ENCODE measurements at regions not wholly inside any gene's neighbourhood (a gene's known extent, or its start where the extent isn't known, plus 50 kb on each side); places are given as distances from the start of the nearest gene placed in this dataset.

DNA sequence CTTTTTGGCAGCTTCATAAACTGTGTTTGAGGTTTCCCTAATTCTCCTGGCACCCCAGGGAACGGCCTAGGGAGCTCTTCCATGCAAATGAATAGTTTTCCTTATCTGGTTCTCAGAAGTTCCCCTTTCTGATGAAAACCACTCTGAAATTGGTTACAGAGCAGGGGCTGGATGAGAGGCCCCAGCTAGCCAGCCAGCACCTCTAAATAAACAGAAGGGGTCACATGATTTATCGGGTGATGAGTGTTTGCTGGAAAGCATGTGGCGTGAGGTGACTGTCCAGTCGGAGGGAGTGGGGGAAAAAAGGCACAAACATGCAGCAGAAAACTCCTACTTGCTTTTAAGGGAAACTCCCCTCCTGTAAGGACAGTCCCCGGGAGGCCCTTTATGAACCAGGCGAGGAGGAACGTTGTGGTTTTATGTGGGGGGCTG lies 261.2 kb upstream of the ANKRD55 start:
- in situ Hi-C loops (cut with HindIII; ENCODE audit: low sequenced_read_pairs), result no loop called here

DNA sequence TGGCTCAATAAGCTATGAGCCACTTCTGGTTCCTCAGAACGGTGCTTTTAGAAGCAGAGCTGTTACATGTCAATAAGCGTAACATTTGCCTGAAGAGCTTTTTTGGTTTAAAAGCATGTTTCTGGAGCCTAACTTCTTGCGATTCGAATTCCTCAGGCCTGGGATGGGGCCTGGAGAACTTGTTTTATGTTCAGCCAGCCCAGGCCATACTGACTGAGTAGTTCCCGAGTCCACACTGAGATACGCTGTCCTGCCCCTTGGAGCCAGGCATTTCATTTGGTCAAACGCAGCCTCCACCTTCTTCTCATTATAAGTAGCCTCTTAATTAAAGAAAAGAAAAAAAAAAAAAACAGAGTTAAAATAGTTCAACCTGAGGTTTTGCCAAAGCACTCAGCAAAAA lies 260.6 kb upstream of the ANKRD55 start:
- in situ Hi-C loops (cut with HindIII; ENCODE audit: low sequenced_read_pairs), result no loop called here

DNA sequence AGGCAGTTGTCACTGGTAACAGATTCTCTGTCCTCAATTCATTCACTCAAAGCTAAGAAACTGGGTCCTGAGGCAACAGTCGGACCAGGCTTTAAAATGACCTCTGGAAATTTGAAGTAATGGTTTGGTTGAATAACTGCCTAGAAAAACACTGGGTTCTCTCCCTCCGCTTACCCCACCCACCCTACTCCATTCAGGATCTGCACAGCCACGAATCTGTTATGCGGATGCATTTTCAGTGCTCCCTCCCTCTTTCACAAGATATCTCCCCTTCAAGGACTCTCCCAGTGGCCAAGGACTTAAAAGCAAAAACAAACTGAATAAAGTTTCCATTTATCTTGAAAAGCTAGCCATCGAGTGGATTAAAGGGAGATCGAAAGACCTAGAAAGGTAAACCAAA lies 260.2 kb upstream of the ANKRD55 start:
- in situ Hi-C loops (cut with HindIII; ENCODE audit: low sequenced_read_pairs), result no loop called here

DNA sequence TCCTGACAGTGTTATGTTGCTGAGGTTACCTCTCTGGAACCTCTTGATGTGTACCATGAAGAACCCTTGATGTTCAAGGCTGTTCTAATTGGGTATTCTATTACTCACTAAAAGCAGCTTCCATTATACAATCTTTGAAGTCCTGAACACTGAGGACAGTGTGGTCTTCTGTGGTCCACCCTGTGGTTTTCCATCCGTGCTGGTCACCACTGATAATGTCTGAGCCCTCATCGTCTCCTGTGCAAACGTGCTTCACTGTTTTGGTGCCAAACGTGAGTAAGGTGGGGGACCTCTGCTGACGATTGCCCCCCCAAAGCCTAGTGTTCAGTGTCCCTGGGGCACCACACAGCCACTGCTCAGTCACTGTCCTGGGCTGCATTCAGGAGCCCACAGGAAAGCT lies 259.7 kb upstream of the ANKRD55 start:
- in situ Hi-C loops (cut with HindIII; ENCODE audit: low sequenced_read_pairs), result no loop called here

DNA sequence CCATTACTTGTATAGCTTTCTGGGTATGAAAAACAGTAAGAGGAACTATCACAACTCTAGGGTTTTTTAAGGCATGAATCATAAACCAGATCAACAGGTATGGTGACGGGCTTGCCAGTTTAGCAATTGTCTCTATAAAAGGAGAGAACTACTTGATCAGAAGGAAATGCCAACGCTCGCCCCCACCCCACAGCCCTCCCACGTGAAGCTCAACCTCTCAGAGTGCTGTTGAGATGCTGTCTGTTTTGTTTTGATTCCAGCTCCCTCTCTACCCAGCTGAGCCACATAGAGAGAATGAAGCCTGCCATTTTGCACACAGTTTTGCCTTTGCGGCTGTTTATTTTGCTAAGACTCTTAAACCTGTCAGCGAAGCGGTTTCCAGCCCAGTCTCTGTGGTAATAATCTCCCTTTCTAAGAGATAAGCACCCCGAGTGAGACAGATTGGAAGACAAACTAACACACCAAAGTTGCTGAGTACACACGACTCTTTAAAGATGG lies 257.9 kb upstream of the ANKRD55 start:
- in situ Hi-C loops (cut with HindIII; ENCODE audit: low sequenced_read_pairs), result no loop called here

DNA sequence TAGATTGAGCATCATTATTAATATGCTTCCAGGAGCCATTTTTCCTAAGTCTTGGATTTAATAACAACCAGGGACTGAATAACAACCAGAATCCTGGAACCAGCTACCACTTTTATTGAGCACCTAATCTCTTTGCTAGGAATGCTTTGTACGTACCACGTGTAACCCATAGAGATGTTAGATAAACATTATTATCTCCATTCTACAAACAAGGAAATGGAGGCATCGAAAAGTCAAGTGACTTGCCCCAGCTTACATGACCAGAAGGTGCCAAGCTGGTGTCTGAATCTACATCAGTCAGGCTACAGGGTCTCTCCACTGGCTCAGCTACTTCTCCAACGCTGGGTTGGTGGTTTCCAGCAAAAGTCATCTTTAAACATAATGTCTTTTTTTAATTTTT lies 256.1 kb upstream of the ANKRD55 start:
- in situ Hi-C loops (cut with HindIII; ENCODE audit: low sequenced_read_pairs), result no loop called here

DNA sequence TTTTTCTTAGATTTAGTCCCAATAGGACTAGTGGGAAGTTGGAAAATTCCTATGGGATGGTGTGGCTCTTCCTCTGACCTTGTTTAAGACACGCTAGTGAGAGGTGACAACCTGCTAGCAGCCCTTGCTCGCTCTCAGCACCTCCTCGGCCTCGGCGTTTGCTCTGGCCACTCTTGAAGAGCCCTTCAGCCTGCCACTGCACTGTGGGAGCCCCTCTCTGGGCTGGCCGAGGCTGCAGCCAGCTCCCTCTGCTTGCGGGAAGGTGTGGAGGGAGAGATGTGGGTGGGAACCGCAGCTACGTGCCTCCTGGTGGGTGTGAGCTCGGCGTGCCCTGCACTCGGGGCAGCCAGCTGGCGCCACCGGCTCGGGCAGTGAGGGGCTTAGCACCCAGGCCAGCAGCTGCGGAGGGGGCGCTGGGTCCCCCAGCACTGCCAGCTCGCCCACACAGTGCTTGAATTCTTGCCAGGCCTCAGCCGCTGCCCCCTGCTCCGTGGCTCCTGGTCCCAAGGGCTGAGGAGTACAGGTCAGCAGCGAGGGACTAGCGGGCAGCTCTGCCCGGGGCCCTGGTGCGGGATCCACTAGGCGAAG lies 254.5 kb upstream of the ANKRD55 start:
- in situ Hi-C loops (cut with HindIII; ENCODE audit: low sequenced_read_pairs), result no loop called here

DNA sequence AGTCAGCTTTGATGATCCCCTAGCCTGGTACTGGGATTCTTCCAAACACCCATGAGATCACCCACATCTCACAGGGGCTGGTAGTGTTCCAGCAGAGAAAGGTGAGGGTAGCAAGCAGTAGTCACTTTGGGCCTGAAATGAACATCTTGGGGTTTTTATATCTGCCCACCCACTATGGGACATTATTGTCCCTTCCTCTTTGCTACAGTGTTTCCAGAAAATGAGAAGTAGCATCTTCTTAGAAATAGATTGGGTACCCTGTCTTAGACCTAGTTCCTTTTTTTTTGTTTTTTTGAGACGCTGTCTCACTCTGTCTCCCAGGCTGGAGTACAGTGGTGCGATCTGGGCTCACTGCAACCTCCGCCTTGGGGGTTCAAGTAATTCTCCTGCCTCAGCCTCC lies 249.2 kb upstream of the ANKRD55 start:
- in situ Hi-C loops (cut with HindIII; ENCODE audit: low sequenced_read_pairs), result no loop called here

DNA sequence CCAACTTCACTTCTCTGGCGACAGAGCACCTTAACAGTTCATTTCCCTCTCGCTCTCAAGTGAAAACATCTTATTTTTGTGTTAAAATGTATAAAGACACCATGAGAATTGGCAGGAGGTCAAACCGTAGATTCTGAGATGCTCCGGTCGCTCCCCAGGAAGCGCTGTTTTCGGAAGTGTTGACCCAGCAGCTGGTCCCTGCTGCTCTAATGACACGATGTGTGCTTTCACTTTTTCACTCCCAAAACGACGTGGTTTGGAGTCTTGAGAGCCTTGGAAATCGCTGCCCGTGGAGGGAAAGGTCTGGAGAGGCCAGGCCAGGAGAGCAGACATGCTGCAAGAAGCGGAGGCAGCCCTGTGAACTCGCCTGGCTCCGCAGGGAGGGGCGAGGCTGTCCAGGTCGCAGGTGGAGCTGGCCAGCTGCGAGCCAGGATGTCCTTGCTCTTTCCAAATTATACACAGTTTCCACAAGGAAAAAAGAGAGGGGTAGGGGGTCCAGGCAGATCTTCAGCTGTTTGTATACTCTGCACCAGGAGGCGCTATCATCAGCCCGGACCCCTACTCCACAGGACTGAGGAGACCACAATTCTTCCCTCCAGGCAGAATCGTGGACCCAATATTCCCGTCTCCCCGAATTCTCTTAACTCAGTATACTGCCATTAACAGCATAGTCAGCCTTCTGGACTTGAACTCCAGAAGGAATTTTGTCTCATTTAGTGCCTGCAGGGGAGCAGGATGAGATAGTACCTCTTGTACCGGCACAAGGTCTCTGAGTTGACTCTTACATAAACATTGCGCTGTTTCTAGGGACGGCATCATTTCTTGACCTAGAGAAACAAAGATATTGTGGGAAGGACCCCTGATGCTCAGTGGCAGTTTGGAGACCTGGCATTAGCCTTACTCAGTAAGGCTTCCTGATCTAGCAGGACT lies 248.6 kb upstream of the ANKRD55 start:
- in situ Hi-C loops (cut with HindIII; ENCODE audit: low sequenced_read_pairs), result no loop called here

DNA sequence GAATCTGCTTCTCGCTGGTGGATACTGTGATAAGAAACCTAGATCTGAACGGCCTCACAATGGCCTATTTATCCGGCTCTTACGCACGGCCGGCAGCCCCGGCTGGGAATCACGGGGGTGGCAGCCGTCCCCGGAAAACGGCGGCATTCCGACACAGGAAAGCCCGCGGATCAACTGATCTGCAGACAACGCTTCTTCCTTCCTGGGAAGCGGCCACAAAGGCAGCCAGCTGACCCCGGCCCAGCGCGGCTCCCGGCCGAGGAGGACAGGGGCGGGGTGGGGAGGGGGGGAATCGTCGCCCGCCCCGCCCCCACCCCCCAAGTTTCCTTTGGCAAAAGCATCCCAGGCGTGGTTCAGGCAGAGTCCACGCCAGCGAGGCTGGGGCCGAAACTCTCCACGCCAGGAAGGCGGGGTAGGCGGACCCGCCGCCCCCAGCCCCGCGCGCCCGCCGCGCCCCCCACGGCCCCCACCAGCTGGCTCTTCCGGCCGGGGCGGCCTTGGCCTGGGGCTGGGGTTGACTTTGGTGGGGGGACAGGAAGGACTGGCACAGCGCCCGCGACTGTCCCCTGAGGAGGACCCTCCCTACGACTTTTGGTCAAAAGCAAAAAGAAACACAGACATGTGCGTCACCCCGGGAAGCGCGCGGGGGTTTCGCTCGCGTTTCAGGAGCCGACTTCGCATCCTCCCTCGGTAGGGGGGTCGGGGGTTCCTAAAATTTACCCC lies 247.7 kb upstream of the ANKRD55 start:
- in situ Hi-C loops (cut with HindIII; ENCODE audit: low sequenced_read_pairs), result no loop called here

DNA sequence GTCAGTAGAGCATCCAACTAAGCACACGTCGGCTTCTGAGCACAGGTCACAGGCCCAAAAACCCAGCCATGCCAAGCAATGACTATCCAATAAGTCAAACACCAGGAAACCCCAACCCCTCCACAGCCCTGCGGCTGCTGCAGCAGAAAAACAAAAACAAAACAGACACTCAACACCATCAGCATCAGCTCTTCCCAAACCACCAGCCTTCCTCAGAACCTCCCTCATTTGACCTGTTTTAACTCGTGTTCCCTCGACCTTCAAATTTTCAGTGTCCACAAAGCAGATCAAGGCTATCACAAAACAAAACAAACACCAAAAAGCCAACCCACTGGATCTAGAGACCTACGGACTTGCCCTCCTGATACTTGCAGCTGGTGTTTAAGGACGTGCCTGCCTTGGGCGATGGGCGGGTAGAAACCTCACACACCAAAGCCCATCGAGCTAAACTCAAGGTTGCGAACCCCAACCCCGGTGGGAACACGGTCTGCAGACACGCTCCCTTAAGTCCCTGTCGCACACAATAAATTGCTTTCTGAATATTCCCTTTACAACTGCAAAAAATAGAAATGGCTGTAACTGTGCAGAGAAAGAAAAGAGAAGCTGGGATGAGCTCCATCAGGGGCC lies 247.1 kb upstream of the ANKRD55 start:
- in situ Hi-C loops (cut with HindIII; ENCODE audit: low sequenced_read_pairs), result no loop called here

DNA sequence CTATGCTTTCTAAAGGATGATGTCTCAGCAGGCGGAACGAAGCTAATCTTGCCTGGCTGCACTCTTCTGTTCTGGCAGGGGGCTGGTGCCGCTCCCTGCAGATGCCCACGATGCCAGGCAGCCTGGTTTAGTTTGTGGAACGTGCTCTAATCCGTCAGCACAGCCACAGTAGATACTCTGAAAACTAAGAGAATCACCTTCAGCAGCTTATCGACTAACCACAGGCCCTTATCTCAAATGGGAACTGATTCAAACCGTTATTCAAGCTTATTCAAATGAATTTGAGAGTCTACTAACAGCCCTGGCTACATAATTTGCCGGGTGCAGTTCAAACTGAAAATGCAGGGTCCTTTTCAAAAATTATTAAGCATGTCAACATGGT lies 246.6 kb upstream of the ANKRD55 start:
- in situ Hi-C loops (cut with HindIII; ENCODE audit: low sequenced_read_pairs), result no loop called here

DNA sequence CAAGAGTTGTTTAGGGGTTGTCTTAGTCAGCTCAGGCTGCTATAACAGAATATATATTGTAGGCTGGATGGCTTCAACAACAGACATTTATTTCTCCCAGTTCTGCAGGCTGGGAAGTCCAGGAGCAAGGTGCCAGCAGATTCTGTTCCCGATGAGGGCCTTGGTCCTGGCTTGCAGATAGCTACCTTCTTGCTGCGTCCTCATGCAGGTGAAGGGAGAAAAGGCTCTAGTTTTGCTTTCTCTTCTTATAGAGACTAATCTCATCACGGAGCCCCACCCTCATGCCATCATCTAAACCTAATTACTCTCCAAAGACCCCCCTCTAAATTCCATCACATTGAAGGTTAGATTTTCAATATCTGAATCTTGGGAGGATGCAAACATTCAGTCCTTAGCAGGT lies 246.0 kb upstream of the ANKRD55 start:
- in situ Hi-C loops (cut with HindIII; ENCODE audit: low sequenced_read_pairs), result no loop called here

DNA sequence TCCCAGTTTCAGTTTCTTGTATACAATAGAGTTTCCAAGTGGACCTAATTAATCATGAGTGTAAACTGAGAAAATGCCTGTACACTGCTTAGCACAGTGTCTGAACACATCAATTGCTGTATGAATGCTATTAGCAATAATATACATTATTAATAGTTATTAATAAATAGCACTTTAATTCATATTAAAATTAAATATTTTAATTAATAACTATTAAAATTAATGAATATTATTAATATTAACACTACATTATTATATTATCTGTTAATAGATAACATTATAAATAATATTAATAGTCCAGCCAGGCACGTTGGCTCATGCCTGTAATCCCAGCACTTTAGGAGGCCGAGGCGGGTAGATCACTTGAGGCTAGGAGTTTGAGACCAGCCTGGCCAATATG lies 244.9 kb upstream of the ANKRD55 start:
- in situ Hi-C loops (cut with HindIII; ENCODE audit: low sequenced_read_pairs), result no loop called here

DNA sequence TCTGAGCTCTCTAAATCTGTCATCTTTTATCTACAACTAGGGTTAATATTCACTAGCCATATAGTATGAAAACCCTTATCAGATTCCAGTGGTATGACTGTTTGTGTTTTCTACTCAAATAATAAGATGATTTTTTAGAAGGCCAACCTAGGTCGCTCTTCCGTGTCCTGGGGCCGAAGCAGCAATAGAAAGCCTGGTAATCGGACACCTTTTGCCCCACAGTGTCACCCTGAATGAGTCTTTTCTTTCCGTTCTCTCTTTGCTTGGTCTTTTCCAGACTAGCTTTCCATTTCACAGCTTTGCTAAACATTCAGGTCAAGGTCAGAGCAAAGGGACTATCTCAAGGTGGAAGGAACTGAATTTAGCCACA lies 243.3 kb upstream of the ANKRD55 start:
- in situ Hi-C loops (cut with HindIII; ENCODE audit: low sequenced_read_pairs), result no loop called here

DNA sequence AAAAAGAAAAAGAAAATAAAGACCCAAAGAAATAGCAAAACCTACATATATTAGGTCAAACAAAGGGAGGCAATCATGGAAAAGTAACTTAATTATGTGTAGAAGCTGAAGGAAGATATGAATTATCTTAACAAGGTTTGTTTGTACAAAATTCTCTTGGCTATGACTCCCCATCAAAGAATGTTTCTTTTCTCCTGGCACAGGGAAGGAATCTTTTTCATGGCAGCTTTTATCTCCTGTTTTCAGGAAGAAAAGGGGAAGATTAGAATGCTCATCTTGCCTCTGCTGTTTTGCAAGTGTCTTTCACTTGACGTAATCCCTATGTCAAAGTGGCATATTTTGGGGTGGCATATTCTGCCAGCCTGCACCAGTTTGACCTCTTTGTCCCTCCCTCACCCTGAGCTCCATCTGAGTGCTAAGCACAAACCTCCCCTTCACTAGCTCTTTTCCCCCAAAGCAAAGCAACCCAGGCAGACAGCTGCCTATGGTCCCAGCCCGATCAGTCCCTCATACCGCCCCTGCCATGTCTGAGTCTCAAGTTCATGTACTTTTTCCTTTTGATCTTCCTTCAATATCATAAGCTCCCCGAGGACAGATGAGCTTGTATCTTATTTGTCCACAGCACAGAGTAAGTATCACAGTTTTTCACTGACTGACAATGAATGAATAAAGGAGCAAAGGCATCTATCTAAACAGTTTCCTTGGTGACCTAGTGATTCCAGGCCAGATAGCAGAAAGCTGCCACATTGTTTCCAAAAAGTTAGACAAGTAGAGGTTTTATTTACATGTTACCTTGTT lies 242.8 kb upstream of the ANKRD55 start:
- in situ Hi-C loops (cut with HindIII; ENCODE audit: low sequenced_read_pairs), result no loop called here

DNA sequence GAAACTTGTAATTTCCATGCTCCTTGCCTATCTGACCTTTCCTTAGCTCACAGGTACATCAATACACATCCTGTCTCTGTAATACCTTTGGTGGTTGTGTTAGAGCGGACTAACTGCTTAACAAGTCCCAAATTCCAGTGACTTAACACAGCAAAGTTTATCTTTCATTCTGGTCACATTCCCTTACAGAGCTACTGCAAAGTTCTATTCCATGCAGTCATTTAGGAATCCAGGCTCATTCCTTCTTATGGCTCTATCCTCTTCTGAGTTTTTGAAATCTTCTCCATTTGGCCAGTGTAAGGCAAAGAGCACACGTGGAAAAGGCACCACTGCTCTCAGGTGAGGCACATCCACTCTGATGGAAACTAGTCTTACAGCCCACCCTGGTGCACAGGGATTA lies 238.6 kb upstream of the ANKRD55 start:
- in situ Hi-C loops (cut with HindIII; ENCODE audit: low sequenced_read_pairs), result no loop called here

DNA sequence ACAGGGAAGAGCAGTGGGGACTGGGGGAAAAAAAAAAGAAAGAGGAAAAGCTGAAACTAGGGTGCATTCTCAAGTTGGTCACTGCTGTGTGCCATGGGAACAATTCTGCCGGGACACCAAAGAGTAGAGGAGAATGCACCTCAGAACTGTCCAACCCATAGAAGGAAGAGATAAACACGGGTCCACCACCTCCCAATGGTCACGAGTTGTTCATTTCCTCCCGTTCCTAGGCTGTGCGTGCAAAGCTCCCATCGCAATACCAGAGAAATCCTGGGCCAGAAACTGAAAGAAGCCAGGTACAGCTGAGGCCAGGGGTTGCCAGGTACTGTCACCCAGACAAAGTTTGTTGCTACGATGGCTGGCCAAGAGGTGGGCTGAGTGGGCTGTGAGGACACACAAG lies 236.9 kb upstream of the ANKRD55 start:
- in situ Hi-C loops (cut with HindIII; ENCODE audit: low sequenced_read_pairs), result no loop called here

DNA sequence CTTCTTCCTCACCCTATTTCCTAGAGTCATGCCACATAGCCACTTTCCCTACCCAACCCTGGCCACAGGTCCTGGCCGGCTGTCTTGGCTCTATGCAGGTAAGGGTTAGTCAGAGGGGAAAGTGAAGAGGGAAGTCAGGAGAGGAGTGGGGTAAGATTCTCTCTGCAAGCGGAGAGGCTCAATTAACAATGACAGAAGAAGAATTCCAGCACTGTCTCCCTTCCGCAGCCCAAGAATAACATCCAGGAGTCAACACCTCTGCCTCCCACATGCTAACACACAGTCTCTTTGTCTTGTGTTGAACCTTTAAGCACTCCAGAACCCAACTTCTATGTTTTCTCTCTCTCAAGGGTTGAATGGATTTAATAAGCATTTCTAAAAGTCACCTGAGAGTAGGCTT lies 235.1 kb upstream of the ANKRD55 start:
- in situ Hi-C loops (cut with HindIII; ENCODE audit: low sequenced_read_pairs), result no loop called here

DNA sequence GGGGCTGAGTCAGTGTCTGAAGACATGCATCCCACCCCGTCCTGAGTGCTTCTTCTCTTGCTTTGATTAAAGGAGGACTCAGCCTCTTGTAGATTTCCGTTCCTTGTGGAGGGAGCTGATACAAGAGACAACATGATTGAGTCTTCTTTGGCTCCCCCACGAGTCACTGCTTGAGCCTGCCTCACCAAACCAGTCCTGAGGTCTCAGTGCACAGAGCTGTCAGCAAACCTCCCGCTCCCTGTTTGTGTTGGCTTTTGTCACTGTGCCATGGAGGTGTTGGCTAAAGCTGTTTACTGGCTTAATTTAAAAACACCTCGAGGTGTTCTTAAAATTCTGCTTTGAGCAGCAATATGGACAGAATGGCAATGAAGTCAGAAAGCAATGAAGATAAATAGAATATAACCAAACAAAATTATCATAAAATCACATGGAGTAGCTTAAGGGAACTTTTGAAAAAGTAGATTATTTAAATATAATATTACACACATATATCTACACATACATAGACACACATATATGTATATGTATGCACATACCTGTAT lies 234.1 kb upstream of the ANKRD55 start:
- in situ Hi-C loops (cut with HindIII; ENCODE audit: low sequenced_read_pairs), result no loop called here
